ENCODE measurements at regions not wholly inside any gene's neighbourhood (a gene's known extent, or its start where the extent isn't known, plus 50 kb on each side); places are given as distances from the start of the nearest gene placed in this dataset.

- DNase-seq: no peak
Measured at GRCh38 chr3:187902041-187902471, 156.8 kb upstream of the BCL6 start.

- DNase-seq: no peak
Measured at GRCh38 chr3:187902936-187903335, 157.7 kb upstream of the BCL6 start.

- DNase-seq: no peak
Measured at GRCh38 chr3:187903697-187904096, 158.4 kb upstream of the BCL6 start.

DNA sequence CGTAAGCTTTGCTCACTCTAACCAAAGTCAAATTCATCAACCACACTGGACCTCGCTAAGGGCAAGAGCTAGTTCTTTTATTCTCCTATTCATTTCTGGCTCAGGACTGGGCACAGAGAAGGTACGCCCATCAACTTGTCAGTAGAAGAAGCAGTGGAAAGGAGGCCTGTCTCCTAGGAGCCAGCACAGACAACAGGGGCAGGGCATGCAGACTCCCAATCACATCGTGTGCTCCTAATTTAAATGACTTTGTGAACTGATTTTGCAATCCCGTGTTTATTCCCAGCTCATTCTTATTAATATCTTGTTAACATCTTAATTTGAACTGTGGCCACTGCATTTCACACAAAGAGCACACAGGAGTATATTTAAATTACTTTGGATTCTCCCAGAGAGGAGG lies 161.1 kb upstream of the BCL6 start:
- DNase-seq: no peak

DNA sequence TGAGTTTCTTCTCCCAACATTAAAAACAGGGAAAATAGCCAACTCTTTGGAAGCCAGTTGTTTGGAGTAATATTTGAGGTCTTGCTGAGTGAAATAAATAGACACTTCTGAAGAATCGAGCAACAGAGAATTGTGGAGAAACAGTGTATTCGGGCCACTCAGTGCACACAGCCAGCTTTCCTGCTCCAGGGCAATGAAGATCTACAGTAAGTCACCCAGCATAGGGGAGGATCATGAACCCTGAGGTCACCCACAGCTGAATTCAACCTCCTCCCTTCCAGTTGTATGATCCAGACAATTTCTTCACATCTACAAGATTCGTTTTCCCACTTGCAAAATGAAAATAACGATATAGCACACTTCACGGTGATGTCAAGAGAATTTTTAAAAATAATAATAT lies 161.7 kb upstream of the BCL6 start:
- no peak for DNase-seq

DNA sequence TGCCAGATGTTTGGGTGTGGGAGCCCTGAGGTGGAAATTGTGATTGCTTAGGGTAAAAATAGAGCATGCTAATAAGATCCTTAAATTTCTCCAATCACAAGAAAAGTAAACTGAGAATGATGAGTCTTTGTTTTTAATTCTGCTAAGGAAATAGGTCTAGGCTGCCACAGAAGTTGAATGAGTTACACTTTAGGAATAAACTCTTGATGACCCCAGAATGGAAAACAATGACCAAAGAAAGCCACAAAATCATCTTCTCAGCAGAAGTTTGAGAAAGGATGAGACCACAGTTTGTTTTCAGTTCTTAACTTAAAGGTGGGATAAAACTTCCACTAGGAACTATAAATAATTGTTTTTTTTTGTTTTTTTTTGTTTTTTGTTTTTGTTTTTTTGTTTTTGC lies 164.6 kb upstream of the BCL6 start:
- no peak for DNase-seq

DNA sequence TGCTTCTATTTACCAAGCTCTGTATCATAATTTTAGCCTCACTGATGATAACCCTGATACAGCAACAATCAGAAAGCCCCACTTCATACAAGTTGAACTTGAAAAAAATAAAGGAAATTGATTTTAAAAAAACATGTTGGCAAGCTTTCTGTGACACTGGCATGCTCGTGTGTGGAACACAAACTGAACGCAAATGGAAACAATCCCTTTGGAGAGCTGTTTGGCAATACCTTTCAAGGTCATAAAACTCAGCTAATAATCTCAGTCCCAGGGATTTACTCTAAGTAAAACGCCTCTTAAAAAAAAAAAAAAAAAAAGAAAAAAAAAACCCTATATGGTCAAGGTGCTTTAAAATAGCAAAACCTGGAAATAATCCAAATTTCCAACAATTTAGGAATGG lies 166.7 kb upstream of the BCL6 start:
- no peak for DNase-seq

DNA sequence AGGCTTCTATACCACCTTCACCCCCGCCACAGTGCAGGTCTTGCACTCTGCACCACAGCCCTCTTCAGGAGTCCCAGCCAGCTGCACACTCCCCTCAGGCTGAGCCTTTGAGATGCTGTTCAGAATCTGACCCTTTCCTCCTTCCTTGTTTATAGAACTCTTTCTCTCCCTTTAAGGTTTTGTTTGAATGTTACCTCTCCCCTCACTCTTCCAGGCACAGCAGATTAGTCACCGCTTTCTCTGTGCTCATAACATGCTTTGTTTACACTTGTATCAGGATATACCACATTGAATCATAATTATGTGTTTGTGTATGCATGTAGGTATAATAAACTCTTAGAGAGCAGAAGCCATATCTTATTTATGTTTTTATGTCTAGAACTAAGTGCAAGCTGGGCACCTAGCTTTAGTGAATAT lies 168.4 kb upstream of the BCL6 start:
- no peak for DNase-seq

GRCh38 chr3:187914231-187914630 lies 169.0 kb upstream of the BCL6 start:
- DNase-seq: peak; percentile 64 to 74

DNA sequence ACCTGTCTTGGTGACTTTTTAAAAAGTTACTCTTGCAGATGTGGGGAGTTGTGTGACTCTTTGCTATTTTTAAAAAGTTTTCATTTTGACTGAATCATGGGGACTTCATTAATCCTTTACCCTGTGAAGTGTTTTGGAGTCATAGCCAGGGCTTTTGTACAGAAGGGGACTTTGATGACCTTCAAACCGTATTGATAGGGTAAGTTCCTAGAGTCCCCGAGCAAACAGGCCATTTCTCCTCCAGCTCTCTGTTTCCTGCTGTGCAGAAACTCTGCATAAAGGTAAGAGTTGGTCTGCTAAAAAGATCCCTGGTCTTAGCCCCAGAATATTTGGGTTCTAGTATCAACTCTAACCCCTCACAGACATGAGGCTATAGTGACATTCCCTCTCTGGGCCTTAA lies 170.8 kb upstream of the BCL6 start:
- no peak for DNase-seq

- no peak for DNase-seq
Measured at GRCh38 chr3:187918081-187918644, 172.9 kb upstream of the BCL6 start.

- no peak for DNase-seq
Measured at GRCh38 chr3:187919048-187919447, 173.8 kb upstream of the BCL6 start.

DNA sequence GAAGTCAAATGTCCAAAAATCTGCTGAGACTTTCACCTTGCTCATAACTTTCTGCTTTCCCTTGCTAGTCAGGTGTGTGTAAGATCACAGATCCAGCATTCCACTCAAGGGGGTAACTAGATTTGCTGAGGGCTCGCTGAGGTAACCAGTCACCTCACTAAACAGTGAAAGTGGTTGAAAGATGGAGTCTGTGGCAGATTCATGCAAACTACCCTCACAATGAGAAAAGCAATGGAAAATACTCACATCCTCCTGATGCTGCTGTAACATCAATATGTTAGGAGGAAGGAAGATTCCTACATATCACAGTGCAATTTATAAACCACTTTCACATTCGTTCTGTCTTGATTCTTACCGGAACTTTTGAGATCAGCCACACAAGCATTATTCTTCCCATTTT lies 174.3 kb upstream of the BCL6 start:
- DNase-seq: no peak

- no peak for DNase-seq
Measured at GRCh38 chr3:187920030-187920429, 174.8 kb upstream of the BCL6 start.

GRCh38 chr3:187920913-187921312 lies 175.6 kb upstream of the BCL6 start:
- no peak for DNase-seq

- no peak for DNase-seq
Measured at GRCh38 chr3:187921391-187922074, 176.3 kb upstream of the BCL6 start.

GRCh38 chr3:187922704-187923416 lies 177.6 kb upstream of the BCL6 start:
- no peak for DNase-seq

DNA sequence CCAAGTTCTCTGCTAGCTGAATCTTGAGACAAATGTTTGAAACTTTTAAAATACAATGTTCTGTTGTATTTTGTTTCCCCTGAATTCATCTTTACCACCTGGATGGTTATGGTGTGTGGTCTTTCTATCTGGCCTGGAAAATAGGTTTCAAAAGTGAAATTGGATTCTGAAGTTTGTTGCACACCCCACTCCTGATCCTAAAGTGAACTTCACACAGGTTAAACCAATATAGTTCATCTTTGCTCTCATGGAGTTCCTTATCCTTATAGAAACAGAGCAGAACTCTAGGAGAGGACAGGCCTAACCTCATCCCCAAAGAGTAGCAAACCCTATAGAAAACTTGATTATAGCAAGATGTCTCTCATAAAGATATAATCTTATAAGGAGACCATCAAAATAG lies 179.4 kb upstream of the BCL6 start:
- no peak for DNase-seq

- DNase-seq: no peak
Measured at GRCh38 chr3:187925326-187925725, 180.1 kb upstream of the BCL6 start.

DNA sequence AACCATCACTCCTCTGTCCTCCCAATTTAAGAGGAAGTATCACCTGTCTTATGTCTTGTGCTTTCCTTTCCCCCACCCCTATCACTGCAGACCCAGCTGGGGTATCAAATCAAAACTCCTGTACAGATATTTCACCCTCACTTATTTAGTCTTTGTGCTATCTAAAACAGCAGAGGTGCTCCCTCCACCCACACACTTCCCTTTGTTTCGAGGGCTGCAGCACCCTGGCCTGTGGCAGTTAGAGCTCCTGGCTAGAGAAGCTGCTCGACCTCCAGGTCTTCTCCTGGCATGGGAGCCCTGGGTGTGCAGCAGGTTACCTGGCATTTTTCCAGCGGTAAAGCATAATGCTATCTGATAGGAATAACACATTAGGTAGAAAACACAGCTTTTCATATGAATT lies 181.4 kb upstream of the BCL6 start:
- DNase-seq: no peak

DNA sequence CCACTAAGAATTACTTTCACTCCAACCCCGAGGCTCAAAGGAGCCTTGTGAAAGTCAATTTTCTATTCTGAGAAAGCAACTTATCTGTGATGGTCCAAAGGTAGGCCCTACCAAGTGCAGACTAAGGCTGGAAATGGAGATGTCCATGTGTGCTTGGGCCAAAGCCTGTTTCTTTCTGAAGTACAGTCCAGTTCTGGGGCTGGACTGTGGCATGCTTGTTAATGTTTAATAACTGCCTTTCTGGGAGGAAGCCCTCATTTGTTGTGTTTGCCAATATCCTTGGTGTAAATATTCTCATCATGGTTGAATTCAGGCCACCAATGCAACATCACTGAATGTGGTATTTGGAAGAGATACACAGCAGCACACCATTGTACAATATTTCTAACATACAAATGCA lies 182.3 kb upstream of the BCL6 start:
- DNase-seq: no peak

- no peak for DNase-seq
Measured at GRCh38 chr3:187929112-187929816, 184.0 kb upstream of the BCL6 start.

DNA sequence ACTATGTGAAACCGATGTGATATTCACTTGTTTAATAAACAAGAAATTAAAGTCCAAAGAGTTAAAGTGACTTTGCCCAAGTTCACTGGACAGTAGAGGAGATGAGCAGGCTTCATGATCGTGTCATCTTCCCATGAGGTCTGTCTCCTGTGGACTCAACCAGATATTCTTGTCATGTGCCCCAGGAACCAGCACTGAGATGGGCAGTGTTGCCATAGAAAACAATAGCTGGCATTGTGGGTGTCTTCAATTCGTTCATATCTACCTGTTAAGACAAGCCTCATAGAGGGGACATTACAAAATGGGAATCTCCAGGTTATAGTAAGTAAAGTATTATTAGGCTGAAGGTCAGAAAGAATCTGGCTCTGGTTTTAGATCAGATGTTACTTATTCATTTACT lies 184.8 kb upstream of the BCL6 start:
- no peak for DNase-seq

- DNase-seq: no peak
Measured at GRCh38 chr3:187931101-187931500, 185.8 kb upstream of the BCL6 start.

Data from cerebellar nuclear complex (tissue), 1 donor.